Stimulated activated CD4-positive, alpha-beta T cell treated with anti-CD3 and anti-CD28 coated beads, TNF-alpha, amount 100 ng/mL, for 1 hour (primary cell): ENCODE measurements at regions not wholly inside any gene's neighbourhood (a gene's known extent, or its start where the extent isn't known, plus 50 kb on each side); places are given as distances from the start of the nearest gene placed in this dataset.
A peak's percentile ranks its signal among the peaks of the same experiment; 100 is the strongest.

ENCODE experiments used
- DNase-seq, 3 donors: peaks; one replicate each; pipeline ENCODE4 v3.0.0-alpha.2; 2020; ENCODE audit warnings: low read depth in 3 of 3, low spot score in 1 of 3

DNA sequence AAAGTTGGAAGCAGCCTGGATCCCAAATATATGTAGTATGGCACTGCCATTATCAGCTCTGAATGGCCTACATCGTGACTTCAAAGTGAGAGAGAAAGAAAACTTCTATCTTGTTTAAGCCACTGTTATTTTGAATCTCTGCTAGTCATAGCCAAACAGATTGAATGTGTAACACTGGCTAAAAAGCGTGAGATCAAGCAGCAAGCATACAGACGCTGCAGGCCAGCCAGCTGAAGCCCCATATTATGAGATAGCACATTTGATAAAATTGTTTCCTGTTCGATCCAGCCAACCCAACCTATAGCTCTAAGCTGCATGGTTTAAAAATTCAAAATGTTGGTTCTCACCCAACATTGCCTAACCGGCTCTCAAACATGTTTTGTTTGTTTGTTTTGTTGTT, 95.0 kb downstream of the DUSP6 start:
- no peak for DNase-seq

DNA sequence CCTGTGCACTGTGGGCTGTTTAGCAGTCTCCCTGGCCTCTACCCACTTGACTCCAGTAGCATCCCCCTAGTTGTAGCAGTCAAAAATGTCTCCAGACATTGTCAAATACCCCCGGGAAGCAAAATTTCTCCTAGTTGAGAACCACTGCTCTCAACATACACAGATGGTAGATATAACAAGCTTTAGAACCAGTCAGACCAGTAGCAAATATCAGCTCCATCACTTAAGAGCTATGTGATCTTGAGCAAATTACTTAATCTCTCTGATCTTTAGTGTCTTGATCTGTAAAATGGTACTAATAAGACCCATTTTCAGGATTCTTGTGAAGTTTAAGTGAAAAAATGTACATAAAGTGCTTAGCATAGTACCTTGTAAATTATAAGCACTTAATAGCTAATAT, 96.2 kb downstream of the DUSP6 start:
- no peak for DNase-seq

DNA sequence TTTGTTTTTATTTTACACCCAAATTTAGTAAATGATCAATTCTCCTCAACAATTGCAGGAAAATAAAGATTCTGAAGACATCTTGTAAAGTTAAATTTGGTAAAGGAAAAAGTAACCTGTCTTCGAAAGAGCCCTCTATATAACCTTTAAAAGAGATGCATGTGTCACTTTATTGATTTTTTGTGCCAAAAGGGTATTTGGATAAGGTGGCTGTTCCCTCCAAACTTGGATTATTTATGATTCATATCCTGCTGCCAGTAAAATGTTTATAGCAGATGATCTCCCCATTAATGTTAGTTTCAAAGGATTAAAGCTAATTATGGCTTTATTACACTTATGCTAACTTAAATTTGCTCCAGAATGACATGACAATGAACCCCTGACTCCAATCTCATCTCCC, 98.8 kb downstream of the DUSP6 start:
- DNase-seq, result no peak

DNA sequence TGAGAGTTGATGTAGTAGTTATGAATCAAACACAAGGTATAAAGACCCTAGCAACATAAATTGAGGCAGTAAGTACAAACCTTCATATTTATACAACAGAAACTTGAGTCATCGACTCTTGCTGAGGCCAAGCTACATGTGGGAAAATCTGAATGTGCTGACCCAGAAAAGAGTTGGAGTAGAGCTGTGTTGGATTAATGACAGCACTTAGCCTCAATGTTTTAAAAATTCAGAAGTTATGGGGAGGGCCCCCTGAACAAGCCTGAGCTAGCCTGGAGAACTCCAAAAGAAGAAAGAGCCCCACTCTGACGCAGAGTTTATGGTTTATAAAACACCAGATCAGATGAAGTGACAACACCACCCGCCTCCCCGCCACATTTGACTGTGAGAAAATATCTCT, 100.0 kb downstream of the DUSP6 start:
- DNase-seq, result no peak

DNA sequence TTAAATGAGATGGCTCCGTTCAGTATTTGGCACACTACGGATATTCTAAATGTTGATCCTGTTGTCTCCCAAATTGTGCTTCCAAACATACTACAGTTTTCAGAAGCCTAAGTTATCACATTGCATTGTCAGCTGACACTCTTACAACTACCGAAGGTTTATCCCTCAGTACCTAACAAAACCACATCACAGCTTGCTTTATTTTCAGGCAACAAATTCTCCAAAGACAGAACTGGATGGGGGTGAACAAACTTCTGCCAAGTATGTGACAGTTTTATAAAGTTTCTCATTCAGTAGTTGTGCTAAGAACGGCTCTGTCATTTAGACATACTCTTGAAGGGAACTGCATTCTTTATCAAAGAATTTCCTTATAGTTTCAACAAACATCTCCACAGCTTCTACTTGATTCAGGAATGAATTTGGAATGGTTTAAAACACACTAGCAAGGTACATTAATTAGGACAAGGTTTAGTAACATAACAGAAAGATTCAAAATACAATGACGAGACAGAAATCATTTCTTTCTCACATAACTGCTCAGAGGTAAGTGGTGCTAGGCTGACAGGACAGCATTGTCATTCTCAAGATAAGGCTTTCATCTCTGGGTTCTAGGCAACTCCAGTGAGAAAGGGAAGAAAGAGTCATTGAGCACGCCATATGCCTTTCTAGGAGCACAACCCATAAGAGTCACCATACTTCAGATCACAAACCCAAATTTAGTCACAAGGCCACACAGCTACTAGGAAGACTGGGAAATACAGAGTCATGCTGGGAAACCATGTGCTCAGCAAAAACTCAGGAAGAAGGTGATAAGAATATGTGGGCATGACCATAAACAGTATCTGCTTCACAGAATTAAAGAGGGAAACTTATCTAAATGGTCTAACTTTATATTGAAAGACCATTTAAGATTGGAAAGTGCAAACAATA, 100.7 kb downstream of the DUSP6 start:
- no peak for DNase-seq

DNA sequence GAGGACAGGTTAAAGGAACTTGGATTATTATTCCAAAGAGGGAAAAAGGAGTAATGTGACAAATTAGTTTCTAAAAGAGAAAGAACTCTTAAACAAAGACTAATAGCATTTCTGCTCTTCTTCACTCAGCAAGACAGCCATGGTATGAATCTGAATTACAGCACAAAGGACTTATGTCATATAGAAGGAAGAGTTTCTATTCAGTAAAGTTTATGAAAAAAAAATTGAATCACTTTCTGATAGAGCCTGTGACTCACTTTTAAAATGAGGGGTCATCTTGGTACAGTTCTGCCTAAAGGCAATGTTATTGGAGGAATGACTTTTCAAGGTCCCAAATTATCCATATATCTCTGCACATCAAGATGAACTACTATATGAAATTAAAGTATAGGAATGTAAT, 101.7 kb downstream of the DUSP6 start:
- no peak for DNase-seq

DNA sequence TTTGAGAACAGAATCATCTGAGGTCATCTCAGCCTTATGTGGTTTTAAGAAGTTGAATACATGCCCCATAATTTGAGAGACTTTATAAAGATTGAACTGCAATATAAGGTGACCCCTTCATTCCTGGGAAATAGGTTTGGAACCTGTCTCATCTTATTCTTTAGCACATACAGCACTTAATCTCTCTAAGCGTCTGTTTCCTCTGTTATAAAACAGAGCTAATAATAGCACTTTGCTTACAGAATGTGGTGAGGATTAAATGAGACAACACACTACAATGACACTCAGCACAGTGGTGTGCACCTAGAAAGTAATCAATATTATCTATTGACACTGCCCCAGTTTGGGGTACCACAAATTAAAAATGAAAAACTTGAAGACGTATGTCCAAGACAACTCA, 102.1 kb downstream of the DUSP6 start:
- no peak for DNase-seq

DNA sequence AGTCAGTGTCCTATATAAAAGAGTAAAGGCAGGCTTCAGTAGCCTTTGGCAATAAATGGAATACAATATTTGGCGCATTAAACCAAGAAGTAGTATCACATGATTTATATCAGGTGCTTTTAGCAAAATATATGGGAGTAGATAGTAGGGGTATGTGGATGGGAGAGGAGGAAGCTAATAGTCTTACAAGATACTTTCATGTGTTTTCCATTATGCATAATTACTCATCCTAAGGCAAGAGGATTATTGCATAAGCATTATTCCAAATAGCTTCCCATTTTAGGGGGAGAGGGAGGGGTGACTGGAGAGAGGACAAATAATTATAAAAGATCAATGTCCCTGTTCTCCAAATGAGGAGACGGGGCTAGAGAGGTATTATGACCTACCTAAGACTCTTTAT, 104.3 kb downstream of the DUSP6 start:
- DNase-seq, result no peak

DNA sequence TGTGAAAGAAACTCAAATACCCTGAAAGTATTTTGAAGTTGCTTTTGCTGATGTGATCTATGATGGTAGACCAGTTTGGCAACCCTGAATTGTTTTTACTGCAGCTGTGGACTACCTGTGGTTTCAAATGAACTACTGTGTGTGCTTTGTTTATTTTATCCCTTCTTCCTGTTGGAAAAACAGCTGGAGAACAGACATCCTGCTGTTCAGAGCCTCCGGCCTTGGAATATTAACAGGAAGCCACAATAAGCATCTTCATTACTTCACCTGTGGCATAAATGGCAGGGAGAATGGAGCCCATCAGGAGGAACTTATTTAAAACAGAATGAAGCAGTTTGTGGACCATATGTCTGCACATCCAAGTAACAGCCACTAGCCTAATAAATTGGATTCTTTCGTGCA, 104.8 kb downstream of the DUSP6 start:
- no peak for DNase-seq

DNA sequence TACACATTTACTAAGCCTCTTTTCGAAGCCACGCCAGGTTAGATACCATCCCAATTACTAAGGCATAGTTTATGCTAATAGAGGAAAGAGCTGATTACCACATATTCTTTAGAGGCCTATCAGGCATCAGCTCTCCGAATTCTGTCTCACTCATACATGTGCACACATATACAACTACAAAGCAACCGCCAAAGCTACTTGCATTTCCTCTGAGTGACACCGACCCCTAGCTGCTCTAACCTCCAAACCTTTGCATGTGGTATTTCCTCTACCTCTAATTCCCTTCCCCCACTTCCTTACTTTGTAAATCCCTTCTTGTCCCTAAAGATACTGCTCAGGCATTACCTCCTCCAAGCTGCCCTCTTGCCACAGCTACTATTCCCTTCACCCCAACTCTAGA, 107.2 kb downstream of the DUSP6 start:
- peak in 1 of 3 donors; percentile 6 for DNase-seq

DNA sequence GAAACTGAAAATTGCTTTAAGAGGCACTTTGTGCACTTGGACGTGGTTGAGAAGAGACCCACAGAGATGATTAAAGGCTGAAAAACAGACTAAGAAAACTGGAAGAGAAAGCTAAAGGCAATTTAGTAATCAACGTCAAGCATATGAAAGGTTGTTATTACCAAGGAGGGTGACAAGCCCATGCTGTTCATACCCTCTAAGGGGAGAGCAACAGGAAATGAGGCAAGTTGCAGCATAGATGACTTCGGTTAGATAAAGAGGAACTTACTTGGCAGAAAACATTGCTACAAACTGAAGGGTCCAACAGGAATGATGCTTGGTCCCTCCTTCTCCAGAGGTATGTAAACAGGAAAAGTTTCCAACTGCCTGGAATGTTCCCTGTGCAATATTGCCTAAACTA, 107.8 kb downstream of the DUSP6 start:
- DNase-seq, result no peak

DNA sequence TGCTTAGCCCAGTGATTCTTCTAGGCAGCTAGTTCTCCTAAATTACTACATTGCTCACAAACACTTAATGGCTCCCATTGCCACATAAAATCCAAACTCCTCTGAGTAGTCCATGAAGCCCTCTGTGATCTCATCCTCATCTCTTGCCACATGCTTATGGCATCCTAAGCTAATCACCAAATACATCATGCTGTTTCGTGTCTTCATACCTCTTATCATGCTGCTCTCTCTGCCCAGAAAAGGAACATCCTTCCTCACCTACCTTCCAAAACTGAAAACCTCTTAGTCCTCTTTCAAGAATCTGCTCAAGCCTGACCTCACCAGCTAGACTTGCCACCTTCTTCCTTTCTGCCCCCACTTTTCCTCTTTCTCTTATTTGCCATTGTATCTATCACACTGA, 108.5 kb downstream of the DUSP6 start:
- DNase-seq, result no peak

DNA sequence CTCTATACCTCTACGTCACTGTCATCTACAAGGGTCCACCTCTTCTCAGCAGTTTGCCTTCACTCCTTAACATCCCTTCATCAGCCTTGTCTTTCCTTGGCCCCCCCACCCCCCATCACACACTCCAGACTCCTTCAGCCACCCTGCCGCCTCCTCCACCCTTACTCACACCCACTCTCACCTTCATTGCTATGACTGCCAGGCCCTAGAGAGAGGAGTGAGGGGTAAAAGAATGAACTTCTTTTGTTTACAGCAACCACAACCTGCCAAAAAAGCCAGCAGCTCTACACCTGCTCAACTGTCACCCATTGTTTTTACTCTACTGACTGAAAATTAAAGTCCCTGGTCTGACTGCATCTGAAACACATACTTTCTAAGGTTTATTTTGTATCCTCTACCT, 112.8 kb downstream of the DUSP6 start:
- no peak for DNase-seq

DNA sequence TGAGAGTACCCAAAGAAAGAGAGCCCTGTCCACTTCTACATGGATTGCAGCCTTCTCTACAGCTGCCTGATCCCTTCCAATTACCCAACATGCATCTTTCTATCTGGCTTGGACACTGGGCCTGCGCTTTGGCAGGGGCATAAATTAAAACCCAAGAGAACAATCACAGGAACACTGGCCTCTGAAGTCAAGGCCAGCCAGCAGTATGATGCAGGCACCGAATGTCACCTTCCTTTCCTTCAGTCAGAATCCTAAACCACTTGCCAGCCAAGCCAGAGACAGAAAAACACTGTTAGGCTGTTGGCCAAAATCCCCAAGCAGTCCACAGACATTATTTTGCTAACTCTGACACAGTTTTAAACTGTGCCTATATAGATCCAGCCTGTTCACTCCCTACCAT, 113.7 kb downstream of the DUSP6 start:
- DNase-seq, result no peak

DNA sequence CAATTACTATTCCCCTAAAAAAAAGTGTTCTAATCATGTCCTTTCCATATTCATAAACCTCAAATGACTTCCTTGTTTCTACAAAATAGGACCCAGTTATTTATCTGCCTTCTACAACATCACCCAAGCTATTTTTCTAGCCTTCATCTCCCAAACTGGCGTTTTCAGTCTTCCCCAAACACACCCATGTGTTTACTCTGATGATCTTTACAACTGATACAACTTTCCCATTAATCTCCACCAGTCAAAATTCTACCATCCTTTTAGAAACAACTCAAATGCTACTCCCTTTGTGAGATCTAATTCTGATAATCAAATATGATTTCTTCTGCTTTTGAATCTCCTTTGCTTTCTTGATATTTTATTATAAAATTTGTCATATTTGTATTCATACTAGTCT, 114.5 kb downstream of the DUSP6 start:
- no peak for DNase-seq

DNA sequence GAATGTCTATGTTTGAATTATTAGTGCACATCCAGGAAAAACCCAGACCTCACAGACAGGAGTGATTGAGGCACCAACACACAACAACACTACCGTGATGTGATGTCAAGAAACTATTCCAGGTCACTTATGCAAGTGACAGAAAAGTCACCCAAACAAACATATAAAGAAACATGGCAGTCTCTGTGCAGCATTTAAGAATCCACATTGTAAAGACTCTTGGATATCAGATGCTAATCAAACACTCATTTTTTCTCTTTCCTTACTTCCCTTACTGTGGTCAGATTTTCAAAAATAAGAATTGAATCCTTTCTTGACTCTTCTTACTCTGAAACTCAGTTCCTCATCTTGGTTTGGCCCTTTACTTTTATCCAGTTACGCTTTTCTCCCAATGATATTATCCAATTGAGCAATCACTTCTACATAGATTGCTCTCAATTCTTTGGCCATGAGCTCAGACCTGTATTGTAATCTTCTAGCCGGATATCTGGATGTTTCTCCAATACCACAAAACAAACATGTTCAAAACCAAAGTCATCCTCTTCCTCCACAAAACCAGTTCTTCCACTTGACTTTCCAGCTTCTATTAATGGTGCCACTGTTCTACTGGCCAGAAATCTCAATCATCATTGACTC, 115.4 kb downstream of the DUSP6 start:
- no peak for DNase-seq

DNA sequence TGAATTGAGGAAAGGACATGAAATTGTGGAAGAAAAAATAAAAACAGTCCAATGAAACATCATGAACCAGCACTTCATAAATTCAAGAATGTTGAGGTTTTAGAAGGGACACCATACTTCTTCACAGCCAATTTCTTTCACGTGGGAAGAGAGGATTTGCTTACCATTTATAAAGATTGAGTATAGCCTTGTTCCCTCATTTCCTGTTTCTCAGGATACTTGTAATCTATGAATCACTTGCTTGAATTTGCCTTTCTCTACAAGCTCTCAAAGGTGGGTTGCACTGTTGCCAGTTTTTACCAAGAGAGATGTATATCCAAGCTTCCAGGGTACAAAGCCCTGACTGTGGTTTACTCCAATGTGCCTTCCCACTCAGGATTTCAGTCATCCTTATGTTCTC, 116.1 kb downstream of the DUSP6 start:
- DNase-seq, result no peak

DNA sequence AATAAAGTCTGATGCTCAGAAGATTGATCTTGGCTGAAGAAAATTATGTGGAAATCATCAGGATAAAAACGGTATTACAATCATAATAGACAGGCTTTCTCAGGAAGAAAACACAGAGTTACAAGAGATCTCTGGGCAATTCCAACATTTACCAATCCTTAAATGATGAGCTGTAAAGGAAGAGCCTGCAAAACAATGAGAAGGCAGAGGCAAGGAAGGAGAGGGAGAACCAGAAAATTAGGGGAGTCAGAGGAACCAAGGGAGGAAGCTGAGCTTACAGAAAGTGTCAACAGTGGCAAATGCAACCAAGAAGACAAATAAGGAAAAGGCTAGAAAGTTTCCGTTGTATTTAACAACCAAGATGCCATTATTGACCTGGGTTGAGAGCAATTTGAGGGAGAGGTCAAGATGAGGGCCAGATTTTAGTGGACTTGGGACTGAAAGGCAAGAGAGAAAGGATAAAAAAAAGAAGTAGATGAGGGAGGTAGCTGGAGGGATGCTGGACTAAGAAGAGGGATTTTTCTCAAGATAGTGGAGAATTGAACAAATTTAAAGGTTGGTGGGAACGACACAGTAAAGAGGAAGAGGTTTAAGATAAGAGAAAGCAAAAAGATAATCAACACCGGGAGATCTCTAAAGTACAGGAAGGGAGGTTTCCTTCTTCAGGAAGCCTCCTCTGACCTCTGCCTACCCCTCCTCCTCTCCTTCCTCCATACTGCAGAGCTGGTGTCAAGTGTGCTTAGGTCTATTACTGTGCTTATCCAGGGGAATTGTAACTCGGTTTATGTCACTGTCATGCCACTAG, 116.9 kb downstream of the DUSP6 start:
- no peak for DNase-seq

DNA sequence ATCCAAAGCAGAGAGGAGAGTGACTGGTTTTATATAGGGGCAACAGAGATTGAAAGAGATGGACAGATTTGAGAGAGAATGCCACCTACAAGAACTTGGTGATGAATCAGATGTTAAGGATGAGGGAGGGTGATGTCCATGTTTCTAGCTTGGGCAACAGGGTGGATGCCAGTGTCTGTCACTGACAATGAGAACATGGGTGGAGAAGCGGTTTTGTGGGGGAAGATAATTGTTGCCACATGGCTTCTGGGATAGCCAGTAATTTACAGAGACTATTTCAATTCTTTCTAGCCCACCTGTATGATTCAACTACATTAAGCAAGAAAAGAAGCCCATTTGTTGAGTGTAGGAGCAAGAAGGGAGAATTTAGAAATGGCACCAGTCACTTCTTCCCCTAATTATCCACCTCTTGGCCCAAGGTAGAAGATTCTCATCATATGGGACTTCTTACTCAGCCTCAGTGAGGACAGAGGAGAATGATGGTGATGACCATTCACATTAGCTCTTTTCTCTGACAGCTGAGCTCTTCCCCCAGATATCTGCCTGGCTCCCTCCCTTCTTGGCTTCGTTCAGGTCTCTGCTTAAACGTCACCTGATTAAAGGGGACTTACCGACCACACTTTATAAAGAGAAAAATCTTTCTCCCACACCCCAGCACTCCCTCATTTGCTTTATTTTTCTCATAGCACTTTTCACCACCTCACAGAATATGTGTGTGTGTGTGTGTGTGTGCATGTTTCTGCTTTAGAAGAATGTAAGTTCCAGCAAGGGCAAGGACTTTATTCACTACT, 117.8 kb downstream of the DUSP6 start:
- no peak for DNase-seq

DNA sequence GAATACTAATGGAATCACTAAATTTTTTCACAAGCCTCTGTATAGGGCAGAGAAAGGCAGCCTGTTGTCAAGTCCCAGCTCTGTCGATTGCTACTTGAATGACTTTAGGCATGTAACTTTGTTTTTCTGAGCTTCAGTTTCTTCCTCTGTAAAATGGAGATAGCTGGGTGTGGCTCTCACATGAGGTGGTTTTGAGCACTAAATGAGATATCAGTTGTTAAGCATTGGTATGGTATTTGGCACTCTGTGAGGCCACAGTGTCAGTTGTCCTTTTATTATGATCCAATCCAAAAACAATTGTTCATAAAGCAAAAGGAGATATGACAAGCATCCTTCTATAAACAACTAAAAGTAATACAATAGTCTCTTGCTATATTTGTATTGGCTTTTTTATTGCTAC, 120.6 kb downstream of the DUSP6 start:
- no peak for DNase-seq
